Central memory CD4-positive, alpha-beta T cell (primary cell): ENCODE measurements at regions not wholly inside any gene's neighbourhood (a gene's known extent, or its start where the extent isn't known, plus 50 kb on each side); places are given as distances from the start of the nearest gene placed in this dataset.
"Not testable (repeated sequence)": the region's sequence is repeated elsewhere in the genome, so short reads cannot be mapped to it uniquely, and the experiment has no call there.

ENCODE experiments used
- DNase-seq: peaks from one replicate; pipeline ENCODE4 v3.0.0; 2022

DNA sequence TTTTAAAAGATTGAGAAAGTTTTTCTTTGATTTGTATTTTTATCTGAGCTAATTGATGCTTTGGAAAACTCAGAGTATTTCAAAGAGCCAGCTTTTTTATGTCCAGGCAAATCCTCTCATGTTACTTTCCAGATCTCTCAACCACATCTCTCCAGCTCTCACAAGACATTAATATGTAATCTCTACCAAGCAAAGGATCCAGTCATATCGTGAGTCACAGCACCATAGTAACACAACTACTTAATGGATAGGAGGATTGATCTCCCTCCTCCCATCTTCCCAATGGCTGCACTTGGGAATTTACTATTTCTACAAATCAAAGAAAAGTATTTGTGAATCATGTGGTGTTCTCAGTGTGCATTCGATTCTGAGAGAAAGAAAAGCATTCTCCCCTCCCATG is 63.3 kb downstream of the POU4F1 start:
- DNase-seq: no peak

DNA sequence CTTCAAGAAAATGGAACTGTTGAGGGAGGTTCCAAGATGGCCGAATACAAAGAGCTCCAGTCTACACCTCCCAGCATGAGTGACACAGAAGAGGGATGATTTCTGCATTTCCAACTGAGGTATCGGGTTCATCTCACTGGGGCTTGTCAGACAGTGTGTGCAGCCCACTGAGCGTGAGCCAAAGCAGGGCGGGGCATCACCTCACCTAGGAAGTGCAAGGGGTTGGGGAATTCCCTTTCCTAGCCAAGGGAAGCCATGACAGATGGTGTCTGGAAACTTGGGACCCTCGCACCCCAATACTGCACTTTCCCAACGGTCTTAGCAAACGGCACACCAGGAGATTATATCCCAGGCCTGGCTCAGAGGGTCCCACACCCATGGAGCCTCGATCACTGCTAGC is 77.3 kb downstream of the POU4F1 start:
- DNase-seq: not testable (repeated sequence)

DNA sequence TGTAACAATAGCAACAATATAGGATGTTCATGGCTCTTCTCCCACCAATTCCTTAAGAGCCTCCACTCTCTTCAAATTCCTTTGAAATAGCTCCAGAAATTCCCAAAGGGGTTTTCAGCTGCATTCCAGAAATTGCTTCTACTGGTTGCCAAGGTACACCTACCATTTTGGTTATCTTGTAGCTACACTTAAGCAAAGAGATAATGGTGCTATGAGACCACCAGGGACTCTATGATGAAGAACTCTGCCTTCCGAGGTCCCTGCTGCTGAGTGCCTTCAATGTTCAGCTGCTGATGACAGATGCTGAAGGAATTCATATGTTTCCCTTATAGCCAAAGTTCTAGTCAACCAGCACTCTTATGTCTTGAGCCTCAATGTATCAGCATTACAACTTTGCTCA is 78.4 kb downstream of the POU4F1 start:
- DNase-seq: no peak

DNA sequence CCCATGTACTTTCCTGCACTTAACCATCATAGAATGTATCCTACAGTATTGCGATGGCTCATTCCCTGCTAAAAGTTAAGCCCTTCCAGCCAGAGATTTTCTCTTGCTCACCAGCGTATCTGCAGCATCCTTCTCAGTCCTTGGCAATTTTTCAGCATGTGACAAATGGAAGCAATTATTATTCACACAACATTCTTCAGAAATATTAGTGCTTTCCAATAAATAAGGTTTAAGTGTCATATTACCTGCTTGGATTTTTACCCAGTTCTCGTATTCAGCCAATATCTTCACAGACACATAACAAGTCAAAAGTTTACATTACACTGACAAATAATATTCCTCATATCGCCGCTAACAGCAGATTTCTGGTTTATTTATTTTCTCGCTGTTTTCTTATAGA is 82.3 kb downstream of the POU4F1 start:
- DNase-seq: no peak

DNA sequence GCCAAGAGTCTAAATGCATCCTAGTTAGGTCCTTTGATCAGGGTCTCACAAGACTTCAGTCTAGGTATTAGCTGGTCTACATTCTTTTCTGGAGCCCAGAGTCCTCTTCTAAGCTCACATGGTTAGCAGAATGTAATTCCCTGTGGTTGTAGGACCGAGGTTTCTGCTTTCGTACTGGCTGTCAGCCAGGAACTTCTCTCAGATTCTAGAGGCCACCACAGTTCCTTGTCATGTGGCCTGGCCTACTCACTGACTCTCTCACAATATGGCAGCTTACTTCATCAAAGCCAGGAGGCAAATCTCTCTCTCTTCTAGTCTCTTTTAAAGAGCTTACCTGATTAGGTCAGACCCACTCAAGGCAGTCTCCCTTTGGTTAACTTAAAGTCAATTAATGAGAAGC is 82.9 kb downstream of the POU4F1 start:
- no peak for DNase-seq

DNA sequence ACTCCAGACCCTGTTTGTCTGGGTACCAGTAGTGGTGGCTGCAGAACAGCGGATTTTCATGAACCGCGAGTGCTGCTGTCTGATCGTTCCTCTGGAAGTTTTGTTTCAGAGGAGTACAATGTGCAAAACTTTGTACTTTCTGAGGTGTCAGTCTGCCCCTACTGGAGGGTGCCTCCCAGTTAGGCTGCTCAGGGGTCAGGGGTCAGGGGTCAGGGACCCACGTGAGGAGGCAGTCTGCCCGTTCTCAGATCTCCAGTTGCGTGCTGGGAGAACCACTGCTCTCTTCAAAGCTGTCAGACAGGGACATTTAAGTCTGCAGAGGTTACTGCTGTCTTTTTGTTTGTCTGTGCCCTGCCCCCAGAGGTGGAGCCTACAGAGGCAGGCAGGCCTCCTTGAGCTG is 84.9 kb downstream of the POU4F1 start:
- DNase-seq: not testable (repeated sequence)

DNA sequence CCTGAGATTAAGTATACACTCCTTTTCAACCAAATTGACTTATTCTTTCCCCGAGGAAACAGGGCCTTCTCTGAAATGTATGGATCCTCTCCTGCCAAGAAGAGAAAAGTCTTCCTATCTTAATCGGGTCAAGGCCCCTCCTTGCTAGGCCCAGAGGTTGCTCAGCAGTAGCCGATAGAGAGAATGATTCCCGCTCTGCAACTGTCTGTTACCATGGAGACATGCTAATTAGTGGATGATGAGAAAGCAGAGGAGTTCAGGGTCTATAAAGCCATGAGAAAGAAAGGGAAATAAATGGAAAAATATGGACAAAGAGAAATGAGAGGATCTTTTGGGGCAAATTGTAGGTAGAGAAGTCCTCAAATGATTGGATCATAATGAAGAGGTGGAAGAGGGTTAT is 103.5 kb downstream of the POU4F1 start:
- DNase-seq: no peak

DNA sequence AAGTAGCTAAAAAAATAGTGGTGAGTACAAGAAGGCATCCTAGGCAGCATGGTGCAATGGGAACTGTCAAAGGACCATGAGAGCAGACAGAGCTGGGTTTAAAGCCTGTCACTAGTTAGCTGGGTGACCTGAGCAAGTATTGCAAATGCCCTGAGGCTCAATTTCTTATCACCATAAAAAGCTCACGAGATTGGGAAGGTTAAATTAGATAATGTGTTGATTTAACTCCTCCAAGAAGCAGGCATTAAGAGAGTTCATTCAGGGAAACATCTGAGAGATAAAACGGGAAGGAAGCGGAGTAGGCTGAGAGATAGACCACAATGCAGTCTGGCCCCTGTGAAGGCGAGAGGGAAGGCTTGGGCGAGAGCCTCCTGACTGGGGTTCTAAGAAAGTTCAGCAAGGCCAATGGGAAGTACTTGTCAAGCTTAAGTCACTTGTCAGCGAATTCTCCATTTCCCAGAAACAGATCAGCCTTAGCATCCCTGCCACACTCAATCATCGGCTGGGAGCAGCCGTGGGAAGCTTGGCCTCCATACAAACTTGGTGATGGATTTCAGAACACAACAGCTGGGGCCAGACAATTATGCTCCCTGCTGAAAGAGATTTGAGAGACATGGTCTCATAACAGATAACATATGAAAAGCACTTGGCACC is 105.5 kb downstream of the POU4F1 start:
- DNase-seq: no peak

DNA sequence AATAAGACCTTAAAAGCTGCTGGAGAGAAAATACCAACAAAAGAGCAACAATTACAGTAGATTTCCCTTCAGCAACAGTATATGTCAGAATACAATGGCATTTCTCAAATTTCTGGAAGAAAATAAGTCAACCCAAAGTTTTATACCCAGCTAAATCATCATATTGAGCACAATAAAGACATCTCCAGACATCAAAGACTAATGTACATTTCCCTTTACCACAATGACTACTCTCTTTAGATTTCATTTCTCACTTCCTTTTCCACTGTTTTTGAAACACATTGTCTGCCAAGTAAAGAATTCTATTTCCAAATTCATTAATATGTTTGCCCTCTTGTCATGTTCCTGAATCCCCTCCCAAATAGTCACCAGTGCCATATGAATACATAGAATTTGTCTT is 111.4 kb downstream of the POU4F1 start:
- DNase-seq: no peak

DNA sequence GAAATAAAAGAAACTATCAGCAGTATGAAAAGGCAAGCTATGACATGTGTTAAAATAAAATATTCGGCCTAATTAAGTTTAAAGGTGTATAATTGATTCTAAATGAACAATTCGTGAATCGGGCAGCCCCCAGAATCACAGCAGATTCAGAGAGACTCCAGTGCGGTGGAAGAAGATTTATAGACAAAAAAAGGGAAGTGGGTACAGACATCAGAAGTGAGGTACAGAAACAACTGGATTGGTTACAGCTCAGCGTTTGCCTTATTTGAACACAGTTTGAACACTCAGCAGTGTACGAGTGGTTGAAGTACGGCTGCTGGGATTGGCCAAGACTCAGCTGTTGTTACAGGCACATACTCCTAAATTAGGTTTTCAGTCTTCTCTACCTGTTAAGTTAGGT is 113.1 kb downstream of the POU4F1 start:
- DNase-seq: not testable (repeated sequence)

DNA sequence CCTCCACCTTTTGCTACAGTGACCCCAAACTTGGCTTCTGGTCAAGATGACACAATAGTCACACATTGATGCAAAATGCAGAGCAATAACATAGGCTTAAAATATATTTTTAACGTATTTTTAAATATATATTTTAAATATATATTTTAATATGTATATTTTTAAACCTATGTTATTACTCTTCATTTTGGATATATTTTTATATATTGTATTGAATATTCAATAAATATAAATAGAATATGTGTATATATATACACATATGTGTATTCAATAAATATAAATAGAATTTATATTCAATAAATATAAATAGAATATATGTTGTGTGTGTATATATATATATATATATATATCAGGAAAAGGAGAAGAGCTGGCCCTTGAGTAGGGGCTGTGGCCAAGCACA is 115.6 kb downstream of the POU4F1 start:
- DNase-seq: no peak

DNA sequence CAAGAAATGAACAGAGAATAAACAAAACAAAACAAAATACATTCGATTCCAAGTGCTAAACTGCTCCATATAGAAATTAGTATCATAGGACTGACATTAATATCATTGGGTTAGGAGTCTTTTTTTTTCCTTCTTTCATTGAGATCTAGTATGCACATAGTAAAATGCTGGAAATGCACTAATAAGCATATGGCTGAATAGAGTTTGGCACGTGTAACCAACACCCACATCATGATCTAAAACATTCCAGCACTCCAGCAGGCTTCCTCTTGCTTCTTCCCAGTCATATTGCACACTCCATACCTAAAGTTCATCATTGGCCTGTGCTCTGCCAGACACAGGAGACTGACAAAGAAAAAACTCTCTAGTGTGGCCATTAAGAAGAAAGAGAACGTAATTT is 117.5 kb downstream of the POU4F1 start:
- DNase-seq: no peak

DNA sequence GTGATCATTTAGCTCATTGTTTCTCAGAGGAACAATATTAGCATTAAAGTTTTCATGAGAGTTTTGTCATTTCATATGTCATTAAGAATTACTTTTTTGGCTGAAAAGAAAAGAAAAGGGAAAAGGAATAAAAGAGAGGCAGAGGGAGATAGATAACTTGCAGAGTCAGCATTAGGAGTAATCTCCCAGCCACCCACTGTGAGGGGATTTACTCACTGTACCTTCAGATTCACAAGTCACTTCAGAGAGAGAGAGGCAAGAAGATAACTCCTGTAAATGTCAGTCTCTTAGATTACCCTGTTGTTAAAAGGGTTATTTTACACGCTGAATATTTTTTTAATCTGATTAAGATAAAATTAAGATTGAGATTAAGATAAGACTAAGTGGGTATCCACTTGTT is 125.2 kb downstream of the POU4F1 start:
- DNase-seq: no peak

DNA sequence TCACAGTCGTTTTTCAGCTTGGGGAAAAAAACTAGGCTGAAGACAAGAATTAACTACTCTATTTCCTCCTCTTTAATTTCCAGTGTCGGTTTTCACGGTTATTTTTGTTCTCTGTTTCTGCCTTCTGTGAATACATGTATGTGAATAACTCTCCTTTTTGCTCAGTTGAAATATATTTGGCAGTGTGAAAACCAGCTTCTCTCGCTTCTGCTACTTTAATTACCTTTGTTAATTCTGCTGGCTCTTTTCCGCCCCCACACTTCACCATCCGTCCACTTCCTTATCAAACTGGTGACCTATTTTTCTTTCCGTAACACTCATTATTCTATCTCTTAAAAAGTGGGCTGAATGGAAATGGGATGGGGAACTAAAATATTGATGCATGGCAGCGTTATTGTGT is 126.4 kb downstream of the POU4F1 start:
- no peak for DNase-seq

DNA sequence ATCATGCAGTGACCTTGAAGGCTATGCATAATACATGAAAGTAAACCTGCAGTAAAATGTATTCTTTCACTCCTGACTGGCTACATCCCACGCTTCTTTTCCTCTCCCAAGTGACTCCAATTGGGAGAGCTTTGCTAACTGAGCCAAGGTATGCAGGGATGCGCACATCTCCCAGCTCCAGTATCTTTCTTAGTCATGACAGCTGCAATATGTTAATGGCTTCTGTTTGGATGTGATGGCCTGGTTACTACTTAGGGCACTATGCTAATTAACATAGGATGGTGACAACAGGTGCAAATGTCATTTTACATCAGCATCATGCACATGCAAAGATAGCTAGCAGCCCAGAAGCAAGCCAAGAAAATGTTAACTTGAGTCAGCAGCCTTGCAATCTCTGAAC is 134.7 kb downstream of the POU4F1 start:
- DNase-seq: no peak

DNA sequence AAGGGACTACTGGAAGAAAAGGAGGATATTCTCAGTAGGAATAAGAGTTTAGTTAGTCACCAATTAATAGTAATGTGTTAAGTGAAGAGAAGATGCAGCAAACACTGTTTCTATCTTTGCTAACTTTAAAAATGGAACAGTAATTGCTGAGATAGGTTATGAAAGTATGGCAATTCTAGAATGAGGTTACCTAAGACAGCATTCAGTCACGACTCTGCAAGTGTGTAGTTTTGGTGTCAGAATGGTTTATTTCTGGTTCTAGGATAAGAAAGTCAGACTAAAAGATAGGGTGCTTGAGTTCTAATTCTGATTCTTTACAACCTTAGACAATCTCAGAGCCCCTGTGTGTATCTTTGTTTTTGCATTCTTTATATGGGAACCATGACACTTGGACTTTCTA is 138.1 kb downstream of the POU4F1 start:
- DNase-seq: no peak

DNA sequence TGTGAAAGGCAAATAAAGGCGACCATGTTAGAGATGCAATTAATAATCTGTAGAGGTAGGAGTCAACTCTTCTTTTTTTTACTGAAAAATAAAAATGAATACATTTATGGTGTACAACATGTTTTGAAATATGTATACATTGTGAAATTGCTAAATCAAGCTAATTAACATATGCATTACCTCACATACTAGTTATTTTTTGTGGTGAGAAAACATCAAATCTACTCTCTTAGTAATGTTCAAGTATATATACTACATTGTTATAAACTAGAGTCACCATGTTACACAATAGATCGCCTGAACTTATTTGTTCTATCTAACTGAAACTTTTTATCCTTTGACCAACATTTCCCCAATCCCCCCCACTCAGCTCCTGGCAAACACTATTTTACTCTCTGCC is 143.2 kb downstream of the POU4F1 start:
- no peak for DNase-seq

DNA sequence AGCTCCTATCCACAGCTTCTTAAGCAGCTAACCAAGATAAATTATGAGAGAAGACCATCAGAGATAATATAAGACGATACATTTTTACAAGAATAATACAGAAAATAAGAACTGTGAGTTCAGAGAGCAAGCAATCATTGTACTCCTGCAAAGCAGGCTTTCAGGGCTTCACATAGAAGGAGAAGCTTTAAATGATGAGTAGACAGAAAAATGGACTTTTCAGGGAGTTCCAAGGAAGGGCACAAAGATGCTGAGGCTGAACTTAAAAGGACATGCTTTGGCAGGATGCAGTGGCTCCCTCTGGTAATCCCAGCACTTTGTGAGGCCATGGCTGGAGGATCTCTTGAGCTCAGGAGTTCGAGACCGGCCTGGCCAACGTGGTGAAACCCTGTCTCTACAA is 159.5 kb downstream of the POU4F1 start:
- DNase-seq: no peak

DNA sequence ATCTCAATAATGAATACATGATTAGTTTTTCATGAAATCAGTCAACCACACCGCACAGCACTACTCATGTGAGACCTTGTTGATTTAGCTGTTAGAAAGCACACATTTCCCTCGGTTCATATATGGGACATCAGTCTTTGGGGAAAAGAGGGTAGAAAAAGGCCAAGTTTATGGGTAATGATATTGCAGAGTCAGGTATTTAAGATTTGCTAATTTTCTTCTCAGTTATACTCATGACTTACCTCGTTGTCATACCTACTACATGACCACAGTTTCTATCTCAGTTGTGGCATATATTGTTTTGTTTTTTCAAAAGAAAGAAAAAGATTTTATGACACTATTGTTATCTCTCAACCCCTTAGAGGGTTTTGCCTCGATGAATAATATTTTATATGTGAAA is 165.6 kb downstream of the POU4F1 start:
- no peak for DNase-seq

DNA sequence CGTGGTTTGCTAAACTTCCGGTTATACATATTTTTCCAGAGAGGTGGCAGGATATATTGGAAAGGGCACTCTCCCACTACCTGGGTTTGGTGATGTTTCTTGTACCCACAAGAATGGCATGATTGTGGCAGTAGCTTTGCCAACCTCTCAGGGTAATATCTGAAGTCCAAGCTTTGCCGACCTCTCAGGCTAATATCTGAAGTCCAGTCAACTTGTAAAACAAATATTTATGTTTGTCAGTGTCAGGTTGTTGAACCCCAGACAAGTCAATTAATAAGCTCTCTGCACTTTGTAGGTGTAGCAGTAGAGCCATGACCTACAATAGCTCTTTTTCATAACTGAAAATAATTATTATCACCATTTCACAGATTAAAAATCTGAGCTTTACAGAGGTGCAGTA is 167.0 kb downstream of the POU4F1 start:
- DNase-seq: no peak

DNA sequence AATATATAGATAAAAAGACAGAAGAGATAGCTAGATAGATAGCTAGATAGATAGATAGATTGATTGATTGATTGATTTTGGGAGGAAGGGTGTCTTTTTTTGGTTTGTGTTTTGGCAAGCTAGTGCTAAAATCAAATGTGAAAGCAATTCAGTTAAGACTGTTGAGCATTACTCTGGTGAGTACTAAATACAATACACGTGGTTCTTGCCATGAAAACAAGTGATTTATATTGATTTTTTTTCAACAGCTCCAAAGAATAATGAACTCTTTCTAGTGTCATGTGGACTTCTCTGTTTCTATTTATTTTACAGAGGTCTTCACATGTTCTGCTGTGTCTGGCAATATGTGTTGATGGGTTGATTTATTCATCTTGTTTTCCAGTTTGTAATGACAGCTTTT is 172.0 kb downstream of the POU4F1 start:
- DNase-seq: no peak

DNA sequence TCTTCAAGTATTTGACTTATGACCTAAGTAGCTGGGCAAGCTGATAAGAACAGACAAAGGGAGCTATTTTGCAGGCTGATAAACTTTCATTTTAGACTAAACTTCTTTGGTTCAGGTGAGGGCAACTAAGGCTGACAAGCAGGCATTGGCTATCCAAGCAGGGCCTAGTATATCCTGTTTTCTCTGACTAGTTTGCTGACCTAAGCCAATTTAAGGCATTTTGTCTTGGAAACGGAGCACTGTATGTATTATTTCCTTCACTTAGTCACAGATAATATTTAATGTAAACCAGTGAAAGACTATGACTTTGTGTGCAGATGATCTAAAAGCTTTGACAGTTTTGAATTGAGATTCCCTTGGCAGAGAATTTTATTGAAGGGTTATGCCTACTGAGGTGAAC is 172.5 kb downstream of the POU4F1 start:
- no peak for DNase-seq

DNA sequence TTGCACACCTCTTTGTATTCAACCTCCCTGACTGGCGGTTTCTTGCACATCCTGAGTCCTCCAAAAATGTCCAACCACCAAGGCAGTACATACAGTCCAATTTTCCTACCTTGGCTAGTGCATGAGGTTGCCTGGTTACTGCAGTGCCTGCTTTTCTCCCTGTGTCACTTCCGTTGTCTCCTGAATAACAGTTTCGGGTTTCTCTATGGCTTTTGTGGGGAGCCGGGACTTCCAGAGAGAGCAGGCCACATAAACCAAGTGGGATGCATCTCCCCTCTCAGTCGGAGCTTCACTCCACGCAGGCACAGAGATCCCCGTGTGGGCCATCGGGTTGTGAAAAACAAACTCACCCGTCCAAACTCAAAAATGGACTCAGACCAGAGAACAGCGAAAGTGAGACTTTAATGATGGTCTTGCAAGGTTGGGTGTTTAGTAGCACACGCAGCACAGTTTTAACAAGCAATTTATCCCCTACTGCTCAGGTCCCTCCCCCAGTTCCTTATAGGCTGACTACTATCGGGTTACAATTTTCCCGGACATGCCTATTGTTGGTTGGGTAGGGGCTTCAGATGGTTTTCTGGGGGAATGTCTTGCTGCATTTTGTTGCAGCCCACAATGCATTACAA is 173.1 kb downstream of the POU4F1 start:
- no peak for DNase-seq

DNA sequence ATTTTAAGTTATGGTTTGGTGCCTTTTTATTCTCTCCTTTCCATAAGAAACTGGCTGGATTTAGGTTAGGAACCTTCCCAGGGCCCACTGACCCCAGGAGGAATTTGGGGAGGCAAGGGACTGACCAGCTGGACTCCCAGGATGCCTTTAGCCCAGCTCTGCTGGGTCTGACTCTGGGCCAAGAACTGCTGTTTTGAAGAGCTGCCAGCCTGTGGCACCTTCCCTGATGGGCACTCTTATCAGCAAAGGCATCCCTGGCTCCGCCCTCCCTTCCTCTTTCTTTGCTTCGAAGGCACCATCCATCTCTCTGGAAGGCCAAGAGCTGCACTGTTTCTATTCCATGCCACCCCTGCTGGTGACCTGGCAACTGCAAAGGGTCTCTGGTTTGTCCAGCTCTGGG is 174.7 kb downstream of the POU4F1 start:
- DNase-seq: no peak

DNA sequence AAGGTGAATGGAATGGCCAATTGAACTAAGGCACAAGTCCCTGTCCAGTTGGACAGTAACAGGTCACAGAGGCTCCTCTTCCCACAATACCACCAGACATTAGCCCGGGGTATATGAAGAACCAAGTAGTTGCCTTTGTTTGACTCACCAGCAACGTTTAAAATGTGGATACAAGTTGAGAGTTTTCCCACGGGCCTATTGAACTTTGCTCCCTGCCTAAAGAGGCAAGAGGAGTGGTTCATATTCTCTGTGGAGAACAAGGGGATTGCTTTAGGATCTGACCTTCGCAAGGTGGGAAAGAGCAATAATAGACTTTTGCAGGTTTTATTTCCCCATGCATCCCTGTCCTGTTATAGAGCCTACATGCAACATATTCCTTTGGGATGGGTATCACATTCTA is 177.2 kb downstream of the POU4F1 start:
- no peak for DNase-seq
